ENCODE measurements at regions not wholly inside any gene's neighbourhood (a gene's known extent, or its start where the extent isn't known, plus 50 kb on each side); places are given as distances from the start of the nearest gene placed in this dataset.

- in situ Hi-C loops (cut with MboI; ENCODE audit: low pct_unique_long_range_greater_than_20kb, low sequenced_read_pairs, unreplicated experiment) = no loop called here
- TF ChIP-seq CTCF (IDR thresholded peaks at IDR 0.05; ENCODE audit: extremely low read depth, insufficient read depth, missing control alignments) = no peak
- DNase-seq (ENCODE audit: low spot score) = no peak
Observed at GRCh38 chr5:10910261-10910660, 149.2 kb upstream of the DAP start.

- no peak for DNase-seq (ENCODE audit: low spot score)
- in situ Hi-C loops (cut with MboI; ENCODE audit: low pct_unique_long_range_greater_than_20kb, low sequenced_read_pairs, unreplicated experiment) = no loop called here
- no peak for TF ChIP-seq CTCF (IDR thresholded peaks at IDR 0.05; ENCODE audit: extremely low read depth, insufficient read depth, missing control alignments)
Observed at GRCh38 chr5:10904862-10905432, 143.9 kb upstream of the DAP start.

- no peak for TF ChIP-seq CTCF (IDR thresholded peaks at IDR 0.05; ENCODE audit: extremely low read depth, insufficient read depth, missing control alignments)
- DNase-seq (ENCODE audit: low spot score) = no peak
- in situ Hi-C loops (cut with MboI; ENCODE audit: low pct_unique_long_range_greater_than_20kb, low sequenced_read_pairs, unreplicated experiment) = no loop called here
Observed at GRCh38 chr5:10903786-10904560, 142.9 kb upstream of the DAP start.

DNA sequence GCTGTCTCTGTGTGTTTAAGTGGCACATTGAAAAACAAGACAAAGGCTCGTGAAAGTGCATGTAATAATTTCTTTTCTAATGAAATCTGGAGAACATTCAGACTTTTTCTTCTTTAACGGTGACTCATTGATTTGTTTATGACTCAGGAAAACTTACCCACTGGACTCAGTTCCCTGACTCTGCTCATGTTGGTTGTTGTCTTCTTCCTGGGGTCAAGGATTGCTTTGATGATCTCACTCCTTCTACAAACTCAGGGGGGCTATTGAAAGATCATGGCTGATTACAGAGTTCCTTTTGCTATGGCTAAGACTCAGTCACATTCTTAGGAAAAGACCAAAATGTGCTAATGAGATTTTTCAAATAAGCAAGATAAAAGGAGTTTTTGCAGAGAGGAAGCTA is 141.1 kb upstream of the DAP start:
- DNase-seq (ENCODE audit: low spot score) = no peak
- in situ Hi-C loops (cut with MboI; ENCODE audit: low pct_unique_long_range_greater_than_20kb, low sequenced_read_pairs, unreplicated experiment) = no loop called here
- TF ChIP-seq CTCF (IDR thresholded peaks at IDR 0.05; ENCODE audit: extremely low read depth, insufficient read depth, missing control alignments) = no peak

GRCh38 chr5:10898514-10898913 is 137.5 kb upstream of the DAP start:
- TF ChIP-seq CTCF (IDR thresholded peaks at IDR 0.05; ENCODE audit: extremely low read depth, insufficient read depth, missing control alignments) = no peak
- no peak for DNase-seq (ENCODE audit: low spot score)
- in situ Hi-C loops (cut with MboI; ENCODE audit: low pct_unique_long_range_greater_than_20kb, low sequenced_read_pairs, unreplicated experiment) = no loop called here

DNA sequence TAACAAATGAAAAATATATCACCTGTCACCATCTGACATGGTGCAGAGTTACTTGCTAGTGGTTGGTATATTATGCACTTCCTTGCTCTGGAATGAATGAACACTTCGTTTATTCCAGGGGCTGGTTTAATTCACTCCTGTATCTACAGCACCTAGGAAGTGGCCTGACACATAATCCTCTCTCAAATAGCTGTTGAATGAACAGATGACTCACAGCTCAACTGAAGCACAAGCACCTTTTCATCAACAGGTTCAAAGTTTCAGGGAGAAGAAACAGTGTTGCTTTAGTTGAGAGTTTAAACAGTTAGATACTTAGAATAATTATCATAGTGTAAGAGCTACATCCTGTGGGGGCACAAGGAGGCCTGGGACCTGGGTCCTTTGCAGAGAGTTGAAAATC is 135.0 kb upstream of the DAP start:
- DNase-seq (ENCODE audit: low spot score) = no peak
- in situ Hi-C loops (cut with MboI; ENCODE audit: low pct_unique_long_range_greater_than_20kb, low sequenced_read_pairs, unreplicated experiment) = no loop called here
- no peak for TF ChIP-seq CTCF (IDR thresholded peaks at IDR 0.05; ENCODE audit: extremely low read depth, insufficient read depth, missing control alignments)

Data from GM13977 (cell line).